Fibroblast of mammary gland (primary cell): ENCODE measurements at regions not wholly inside any gene's neighbourhood (a gene's known extent, or its start where the extent isn't known, plus 50 kb on each side); places are given as distances from the start of the nearest gene placed in this dataset.
A peak's percentile ranks its signal among the peaks of the same experiment; 100 is the strongest.

Source experiments
- DNase-seq: peaks from one replicate; pipeline ENCODE4 v3.0.0-alpha.2; 2010; ENCODE audit warnings: low read depth
- H3K4me3 ChIP-seq: 2 replicates; pipeline ENCODE4 v1.5.1; 2011; ENCODE audit warnings: low read depth, mild to moderate bottlenecking, low read length, moderate library complexity; ENCODE audit not compliant: control insufficient read depth
- CTCF ChIP-seq: conservative IDR thresholded peaks from 2 replicates; pipeline ENCODE4 v1.5.1; 2011; ENCODE audit warnings: low read depth, low read length, inconsistent platforms; ENCODE audit not compliant: control insufficient read depth, insufficient read depth

GRCh38 chr12:24491968-24492367, 456.9 kb downstream of the BCAT1 start:
- DNase-seq: no peak
- TF ChIP-seq CTCF: no peak
- H3K4me3 ChIP-seq: no peak overlapping the region

GRCh38 chr12:24489939-24490338, 459.0 kb downstream of the BCAT1 start:
- DNase-seq: no peak
- no peak overlapping the region for H3K4me3 ChIP-seq
- no peak for TF ChIP-seq CTCF

- no peak overlapping the region for H3K4me3 ChIP-seq
- no peak for TF ChIP-seq CTCF
These were observed 459.8 kb downstream of the BCAT1 start for GRCh38 chr12:24488906-24489619.

GRCh38 chr12:24488091-24488596, 460.8 kb downstream of the BCAT1 start:
- TF ChIP-seq CTCF: no peak
- H3K4me3 ChIP-seq: no peak overlapping the region
- peak; percentile 72 for DNase-seq

More at GRCh38 chr12:24488906-24489619, 459.8 kb downstream of the BCAT1 start:
- DNase-seq: no peak

- TF ChIP-seq CTCF: no peak
- DNase-seq: peak; percentile 80
- H3K4me3 ChIP-seq: no peak overlapping the region
These were observed 461.3 kb downstream of the BCAT1 start for GRCh38 chr12:24487606-24488005.

GRCh38 chr12:24483732-24484131, 465.2 kb downstream of the BCAT1 start:
- no peak overlapping the region for H3K4me3 ChIP-seq
- no peak for DNase-seq
- TF ChIP-seq CTCF: no peak
